Tibial artery (tissue), 4 donors: ENCODE measurements at regions not wholly inside any gene's neighbourhood (a gene's known extent, or its start where the extent isn't known, plus 50 kb on each side); places are given as distances from the start of the nearest gene placed in this dataset.

Experiments used
- DNase-seq, 2 donors: peaks; one replicate each; pipeline ENCODE4 v3.0.0-alpha.2; 2019
- H3K27ac ChIP-seq, 2 donors: fragments of 200-600 bp; sonication (generic) in 1 of 2; 1 replicate in 1 of 2; 2 replicates in 1 of 2; pipeline ENCODE4 v1.5.1; 2018 to 2019; ENCODE audit warnings: mild to moderate bottlenecking in 1 of 2
- H3K27me3 ChIP-seq, 2 donors: fragments of 200-600 bp; sonication (generic) in 1 of 2; one replicate each; pipeline versions ENCODE4 v1.5.1 to v1.6.0; 2016 to 2019
- H3K36me3 ChIP-seq, 3 donors: fragments of 200-600 bp; sonication (generic) in 2 of 3; one replicate each; pipeline ENCODE4 v1.5.1; 2016 to 2019; ENCODE audit warnings: mild to moderate bottlenecking in 2 of 3
- H3K4me1 ChIP-seq, 4 donors: fragments of 200-600 bp; sonication (generic) in 2 of 4; 1 replicate in 3 of 4; 2 replicates in 1 of 4; pipeline ENCODE4 v1.5.1; 2016 to 2019
- H3K4me3 ChIP-seq, 2 donors: fragments of 200-600 bp; sonication (generic) in 1 of 2; 1 replicate in 1 of 2; 2 replicates in 1 of 2; pipeline ENCODE4 v1.5.1; 2018 to 2019; ENCODE audit warnings: mild to moderate bottlenecking in 2 of 2
- H3K9me3 ChIP-seq, 3 donors: fragments of 200-600 bp; sonication (generic) in 1 of 3; one replicate each; pipeline ENCODE4 v1.5.1; 2016 to 2019
- CTCF ChIP-seq, 2 experiments: fragments of 200-600 bp in 1 of 2; fragments of 450-650 bp in 1 of 2; IDR thresholded peaks; one replicate each; pipeline ENCODE4 v1.5.1; 2017 to 2019; ENCODE audit warnings: antibody characterized with exemption in 2 of 2, mild to moderate bottlenecking in 1 of 2, moderate library complexity in 1 of 2
- intact Hi-C: fragments of 100-400 bp; cut with DNase I; formaldehyde crosslinking; loops from one replicate; pipeline ENCODE4 v1.15.0; 2023; ENCODE audit warnings: low total_unique reads

- intact Hi-C loops, result no loop called here
- H3K4me1 ChIP-seq, result peaks cover 0 to 77% (median 58%) of the 10 kb centered on the region in 4 donors
- H3K4me3 ChIP-seq, result no peak overlapping the region
- peak overlapping the region; percentile 52 to 67 for H3K27ac ChIP-seq
- no peaks in the 10 kb centered on the region for H3K9me3 ChIP-seq
- TF ChIP-seq CTCF (IDR thresholded peaks at IDR 0.05), result no peak
- no peaks in the 10 kb centered on the region for H3K27me3 ChIP-seq
- peaks cover 0 to 4% (median 2%) of the 10 kb centered on the region in 3 donors for H3K36me3 ChIP-seq
- DNase-seq, result no peak
Measured at GRCh38 chr1:39128959-39129358, 75.5 kb upstream of the MACF1 start.

GRCh38 chr1:39129514-39129913 is 75.0 kb upstream of the MACF1 start:
- Histone ChIP-seq H3K4me1 (peaks cover 0 to 77% (median 58%) of the 10 kb centered on the region in 4 donors), H3K27ac (peak overlapping the region; percentile 52 to 67)

GRCh38 chr1:39130325-39130724 is 74.2 kb upstream of the MACF1 start:
- Histone ChIP-seq H3K36me3 (peaks cover 0 to 4% (median 0%) of the 10 kb centered on the region in 3 donors), H3K4me1 (peaks cover 0 to 77% (median 58%) of the 10 kb centered on the region in 4 donors), H3K4me3 (no peak overlapping the region), H3K9me3 (no peaks in the 10 kb centered on the region), H3K27me3 (no peaks in the 10 kb centered on the region), H3K27ac (peak overlapping the region; percentile 52 to 67)
- DNase-seq, result no peak
- no peak for TF ChIP-seq CTCF (IDR thresholded peaks at IDR 0.05)
- intact Hi-C loops, result loop anchor here (10.0 kb wide), 1 partner anchor 64 kb away; no protein-coding TSS in a partner anchor

More at GRCh38 chr1:39129514-39129913, 75.0 kb upstream of the MACF1 start:
- no peak for TF ChIP-seq CTCF (IDR thresholded peaks at IDR 0.05)
- Histone ChIP-seq H3K36me3 (peaks cover 0 to 4% (median 0%) of the 10 kb centered on the region in 3 donors), H3K27me3 (no peaks in the 10 kb centered on the region), H3K9me3 (no peaks in the 10 kb centered on the region), H3K4me3 (no peak overlapping the region)
- no peak for DNase-seq
- intact Hi-C loops, result no loop called here

- Histone ChIP-seq H3K27me3 (no peaks in the 10 kb centered on the region), H3K27ac (peak overlapping the region; percentile 67 to 71), H3K36me3 (no peaks in the 10 kb centered on the region), H3K4me3 (no peak overlapping the region), H3K4me1 (peaks cover 0 to 70% (median 50%) of the 10 kb centered on the region in 4 donors), H3K9me3 (no peaks in the 10 kb centered on the region)
- no peak for DNase-seq
- no peak for TF ChIP-seq CTCF (IDR thresholded peaks at IDR 0.05)
- intact Hi-C loops, result loop anchor here (10.0 kb wide), 1 partner anchor 63 kb away; no protein-coding TSS in a partner anchor
Measured at GRCh38 chr1:39131940-39132339, 72.6 kb upstream of the MACF1 start.

GRCh38 chr1:39132505-39133339 is 71.8 kb upstream of the MACF1 start:
- H3K27ac ChIP-seq, result peak overlapping the region; percentile 67 to 71
- no peak overlapping the region for H3K4me3 ChIP-seq
- intact Hi-C loops, result loop anchor here (10.0 kb wide), 1 partner anchor 62 kb away; no protein-coding TSS in a partner anchor
- no peaks in the 10 kb centered on the region for H3K27me3 ChIP-seq
- H3K4me1 ChIP-seq, result peaks cover 0 to 69% (median 48%) of the 10 kb centered on the region in 4 donors
- DNase-seq, result peak; percentile 74 to 87
- H3K9me3 ChIP-seq, result no peaks in the 10 kb centered on the region
- H3K36me3 ChIP-seq, result no peaks in the 10 kb centered on the region
- TF ChIP-seq CTCF (IDR thresholded peaks at IDR 0.05), result peak; percentile 27 to 47
